ENCODE measurements at regions not wholly inside any gene's neighbourhood (a gene's known extent, or its start where the extent isn't known, plus 50 kb on each side); places are given as distances from the start of the nearest gene placed in this dataset.

- 81% methylated on average over 5 of the region's 5 CpGs for WGBS (ENCODE audit: insufficient coverage)
- no peak for DNase-seq
- POLR2A ChIA-PET, result no interaction called here
- H3K4me3 ChIP-seq (ENCODE audit: control insufficient read depth in 1 of 7, extremely low read depth in 1 of 7, insufficient read depth in 4 of 7, low read depth in 2 of 7, low read length in 6 of 7), result no peak overlapping the region
- no peaks in the 10 kb centered on the region for H3K4me1 ChIP-seq (ENCODE audit: control extremely low read depth in 1 of 4, control insufficient read depth in 4 of 4, insufficient read depth in 4 of 4, low read length in 3 of 4)
- H3K36me3 ChIP-seq (ENCODE audit: control insufficient read depth in 4 of 4, insufficient read depth in 4 of 4, low read length in 3 of 4), result no peaks in the 10 kb centered on the region
- H3K9me3 ChIP-seq (ENCODE audit: control extremely low read depth in 1 of 5, control insufficient read depth in 4 of 5, insufficient read depth in 2 of 5, low read depth in 1 of 5, low read length in 4 of 5), result no peaks in the 10 kb centered on the region
- peaks cover 0 to 2% (median 0%) of the 10 kb centered on the region in 5 experiments for H3K27me3 ChIP-seq (replicated peaks in 2 of 5; ENCODE audit: control insufficient read depth in 4 of 5, insufficient read depth in 5 of 5, low read length in 4 of 5)
- H3K27ac ChIP-seq (ENCODE audit: insufficient read depth in 1 of 2, low read depth in 1 of 2, low read length in 2 of 2, poor library complexity in 1 of 2, severe bottlenecking in 2 of 2), result no peak overlapping the region
- CTCF ChIA-PET, result no interaction called here
These were observed 226.2 kb downstream of the KCNS3 start for GRCh38 chr2:18104595-18105224.

- H3K27ac ChIP-seq (ENCODE audit: insufficient read depth in 1 of 2, low read depth in 1 of 2, low read length in 2 of 2, poor library complexity in 1 of 2, severe bottlenecking in 2 of 2), result no peak overlapping the region
- H3K4me1 ChIP-seq (ENCODE audit: control extremely low read depth in 1 of 4, control insufficient read depth in 4 of 4, insufficient read depth in 4 of 4, low read length in 3 of 4), result no peaks in the 10 kb centered on the region
- peaks cover 0 to 7% (median 0%) of the 10 kb centered on the region in 5 experiments for H3K27me3 ChIP-seq (replicated peaks in 2 of 5; ENCODE audit: control insufficient read depth in 4 of 5, insufficient read depth in 5 of 5, low read length in 4 of 5)
- no peak for DNase-seq
- ChIA-PET POLR2A (no interaction called here), CTCF (no interaction called here)
- no peak overlapping the region for H3K4me3 ChIP-seq (ENCODE audit: control insufficient read depth in 1 of 7, extremely low read depth in 1 of 7, insufficient read depth in 4 of 7, low read depth in 2 of 7, low read length in 6 of 7)
- 100% methylated on average over 3 of the region's 4 CpGs for WGBS (ENCODE audit: insufficient coverage)
- no peaks in the 10 kb centered on the region for H3K9me3 ChIP-seq (ENCODE audit: control extremely low read depth in 1 of 5, control insufficient read depth in 4 of 5, insufficient read depth in 2 of 5, low read depth in 1 of 5, low read length in 4 of 5)
- no peaks in the 10 kb centered on the region for H3K36me3 ChIP-seq (ENCODE audit: control insufficient read depth in 4 of 4, insufficient read depth in 4 of 4, low read length in 3 of 4)
These were observed 218.5 kb downstream of the KCNS3 start for GRCh38 chr2:18096836-18097405.

GRCh38 chr2:18094277-18094676 lies 215.8 kb downstream of the KCNS3 start:
- no peaks in the 10 kb centered on the region for H3K36me3 ChIP-seq (ENCODE audit: control insufficient read depth in 4 of 4, insufficient read depth in 4 of 4, low read length in 3 of 4)
- 50% methylated on average over 1 of the region's 2 CpGs for WGBS (ENCODE audit: insufficient coverage)
- CTCF ChIA-PET, result no interaction called here

GRCh38 chr2:18093196-18093595 lies 214.7 kb downstream of the KCNS3 start:
- POLR2A ChIA-PET, result no interaction called here
- Histone ChIP-seq H3K9me3 (ENCODE audit: control extremely low read depth in 1 of 5, control insufficient read depth in 4 of 5, insufficient read depth in 2 of 5, low read depth in 1 of 5, low read length in 4 of 5) (no peaks in the 10 kb centered on the region), H3K27ac (ENCODE audit: insufficient read depth in 1 of 2, low read depth in 1 of 2, low read length in 2 of 2, poor library complexity in 1 of 2, severe bottlenecking in 2 of 2) (no peak overlapping the region), H3K4me3 (ENCODE audit: control insufficient read depth in 1 of 7, extremely low read depth in 1 of 7, insufficient read depth in 4 of 7, low read depth in 2 of 7, low read length in 6 of 7) (no peak overlapping the region), H3K4me1 (ENCODE audit: control extremely low read depth in 1 of 4, control insufficient read depth in 4 of 4, insufficient read depth in 4 of 4, low read length in 3 of 4) (no peaks in the 10 kb centered on the region), H3K27me3 (replicated peaks in 2 of 5; ENCODE audit: control insufficient read depth in 4 of 5, insufficient read depth in 5 of 5, low read length in 4 of 5) (peaks cover 0 to 7% (median 0%) of the 10 kb centered on the region in 5 experiments), H3K36me3 (ENCODE audit: control insufficient read depth in 4 of 4, insufficient read depth in 4 of 4, low read length in 3 of 4) (no peaks in the 10 kb centered on the region)
- CTCF ChIA-PET, result no interaction called here
- DNase-seq, result no peak
- 100% methylated on average over 1 of the region's 3 CpGs for WGBS (ENCODE audit: insufficient coverage)

More at GRCh38 chr2:18094277-18094676, 215.8 kb downstream of the KCNS3 start:
- no peak overlapping the region for H3K27ac ChIP-seq (ENCODE audit: insufficient read depth in 1 of 2, low read depth in 1 of 2, low read length in 2 of 2, poor library complexity in 1 of 2, severe bottlenecking in 2 of 2)
- no peaks in the 10 kb centered on the region for H3K4me1 ChIP-seq (ENCODE audit: control extremely low read depth in 1 of 4, control insufficient read depth in 4 of 4, insufficient read depth in 4 of 4, low read length in 3 of 4)
- peaks cover 0 to 7% (median 0%) of the 10 kb centered on the region in 5 experiments for H3K27me3 ChIP-seq (replicated peaks in 2 of 5; ENCODE audit: control insufficient read depth in 4 of 5, insufficient read depth in 5 of 5, low read length in 4 of 5)
- no peaks in the 10 kb centered on the region for H3K9me3 ChIP-seq (ENCODE audit: control extremely low read depth in 1 of 5, control insufficient read depth in 4 of 5, insufficient read depth in 2 of 5, low read depth in 1 of 5, low read length in 4 of 5)
- H3K4me3 ChIP-seq (ENCODE audit: control insufficient read depth in 1 of 7, extremely low read depth in 1 of 7, insufficient read depth in 4 of 7, low read depth in 2 of 7, low read length in 6 of 7), result no peak overlapping the region
- POLR2A ChIA-PET, result no interaction called here
- DNase-seq, result no peak

- no peak for DNase-seq
- Histone ChIP-seq H3K9me3 (ENCODE audit: control extremely low read depth in 1 of 5, control insufficient read depth in 4 of 5, insufficient read depth in 2 of 5, low read depth in 1 of 5, low read length in 4 of 5) (no peaks in the 10 kb centered on the region), H3K4me1 (ENCODE audit: control extremely low read depth in 1 of 4, control insufficient read depth in 4 of 4, insufficient read depth in 4 of 4, low read length in 3 of 4) (no peaks in the 10 kb centered on the region), H3K4me3 (ENCODE audit: control insufficient read depth in 1 of 7, extremely low read depth in 1 of 7, insufficient read depth in 4 of 7, low read depth in 2 of 7, low read length in 6 of 7) (no peak overlapping the region), H3K27me3 (replicated peaks in 2 of 5; ENCODE audit: control insufficient read depth in 4 of 5, insufficient read depth in 5 of 5, low read length in 4 of 5) (peaks cover 0 to 7% (median 0%) of the 10 kb centered on the region in 5 experiments), H3K27ac (ENCODE audit: insufficient read depth in 1 of 2, low read depth in 1 of 2, low read length in 2 of 2, poor library complexity in 1 of 2, severe bottlenecking in 2 of 2) (no peak overlapping the region), H3K36me3 (ENCODE audit: control insufficient read depth in 4 of 4, insufficient read depth in 4 of 4, low read length in 3 of 4) (no peaks in the 10 kb centered on the region)
- no CpG with 5 or more reads among the region's 1 CpG for WGBS (ENCODE audit: insufficient coverage)
- CTCF ChIA-PET, result no interaction called here
- POLR2A ChIA-PET, result no interaction called here
These were observed 214.3 kb downstream of the KCNS3 start for GRCh38 chr2:18092760-18093159.

GRCh38 chr2:18085593-18085992 lies 207.1 kb downstream of the KCNS3 start:
- no peak overlapping the region for H3K27ac ChIP-seq (ENCODE audit: insufficient read depth in 1 of 2, low read depth in 1 of 2, low read length in 2 of 2, poor library complexity in 1 of 2, severe bottlenecking in 2 of 2)
- ChIA-PET CTCF (no interaction called here), POLR2A (no interaction called here)
- no peaks in the 10 kb centered on the region for H3K36me3 ChIP-seq (ENCODE audit: control insufficient read depth in 4 of 4, insufficient read depth in 4 of 4, low read length in 3 of 4)
- H3K4me1 ChIP-seq (ENCODE audit: control extremely low read depth in 1 of 4, control insufficient read depth in 4 of 4, insufficient read depth in 4 of 4, low read length in 3 of 4), result no peaks in the 10 kb centered on the region
- DNase-seq, result no peak
- H3K4me3 ChIP-seq (ENCODE audit: control insufficient read depth in 1 of 7, extremely low read depth in 1 of 7, insufficient read depth in 4 of 7, low read depth in 2 of 7, low read length in 6 of 7), result no peak overlapping the region
- no peaks in the 10 kb centered on the region for H3K9me3 ChIP-seq (ENCODE audit: control extremely low read depth in 1 of 5, control insufficient read depth in 4 of 5, insufficient read depth in 2 of 5, low read depth in 1 of 5, low read length in 4 of 5)
- no peaks in the 10 kb centered on the region for H3K27me3 ChIP-seq (replicated peaks in 2 of 5; ENCODE audit: control insufficient read depth in 4 of 5, insufficient read depth in 5 of 5, low read length in 4 of 5)

- ChIA-PET POLR2A (no interaction called here), CTCF (no interaction called here)
These were observed 205.9 kb downstream of the KCNS3 start for GRCh38 chr2:18084376-18084775.

More at GRCh38 chr2:18084376-18084775, 205.9 kb downstream of the KCNS3 start:
- Histone ChIP-seq H3K27ac (ENCODE audit: insufficient read depth in 1 of 2, low read depth in 1 of 2, low read length in 2 of 2, poor library complexity in 1 of 2, severe bottlenecking in 2 of 2) (no peak overlapping the region), H3K4me1 (ENCODE audit: control extremely low read depth in 1 of 4, control insufficient read depth in 4 of 4, insufficient read depth in 4 of 4, low read length in 3 of 4) (no peaks in the 10 kb centered on the region), H3K4me3 (ENCODE audit: control insufficient read depth in 1 of 7, extremely low read depth in 1 of 7, insufficient read depth in 4 of 7, low read depth in 2 of 7, low read length in 6 of 7) (no peak overlapping the region), H3K9me3 (ENCODE audit: control extremely low read depth in 1 of 5, control insufficient read depth in 4 of 5, insufficient read depth in 2 of 5, low read depth in 1 of 5, low read length in 4 of 5) (no peaks in the 10 kb centered on the region), H3K27me3 (replicated peaks in 2 of 5; ENCODE audit: control insufficient read depth in 4 of 5, insufficient read depth in 5 of 5, low read length in 4 of 5) (no peaks in the 10 kb centered on the region), H3K36me3 (ENCODE audit: control insufficient read depth in 4 of 4, insufficient read depth in 4 of 4, low read length in 3 of 4) (no peaks in the 10 kb centered on the region)
- no peak for DNase-seq
- WGBS (ENCODE audit: insufficient coverage), result 60% methylated on average over 1 of the region's 3 CpGs
